IMR-90 (cell line): ENCODE measurements at regions not wholly inside any gene's neighbourhood (a gene's known extent, or its start where the extent isn't known, plus 50 kb on each side); places are given as distances from the start of the nearest gene placed in this dataset.

Source experiments
- ATAC-seq: fragments of 200-7000 bp; cut with Tn5 transposase; 2 replicates; pipeline ENCODE4 v1.9.1; 2020; ENCODE audit warnings: low read depth, mild to moderate bottlenecking, moderate library complexity
- BruUV-seq: library from RNA; stranded (reverse); fragments of 400-500 nt; replicated peaks from 2 replicates; lab custom pipeline; 2021; lab: Mats Ljungman, UMichigan
- CTCF ChIA-PET: fragments of 300-600 bp; formaldehyde crosslinking; extraction: SDS; loops from one replicate; lab custom pipeline; 2021; ENCODE audit warnings: antibody characterized with exemption; lab: Yijun Ruan, JAX
- POLR2A ChIA-PET: fragments of 300-600 bp; sonication (Branson Sonifier 250); formaldehyde crosslinking; loops from one replicate; lab custom pipeline; 2022; ENCODE audit warnings: antibody characterized with exemption; ENCODE audit not compliant: unreplicated experiment; lab: Charles Lee
- DNase-seq: peaks from one replicate; pipeline ENCODE4 v3.0.0; 2013
- H2AFZ ChIP-seq: replicated peaks from 2 replicates; pipeline ENCODE3; 2013; ENCODE audit warnings: low read length, mild to moderate bottlenecking; ENCODE audit not compliant: poor library complexity
- H2AK5ac ChIP-seq: 2 replicates; pipeline ENCODE4 v1.6.1; 2013; ENCODE audit warnings: low read depth, low read length, inconsistent platforms
- H2AK9ac ChIP-seq: replicated peaks from 2 replicates; pipeline ENCODE3; 2013; ENCODE audit warnings: mild to moderate bottlenecking, low read depth, low read length, moderate library complexity; ENCODE audit not compliant: poor library complexity
- H2BK120ac ChIP-seq: 2 replicates; pipeline ENCODE4 v1.6.1; 2013; ENCODE audit warnings: low read depth, low read length, inconsistent platforms
- H2BK15ac ChIP-seq: 3 replicates; pipeline ENCODE4 v1.6.1; 2013; ENCODE audit warnings: low read depth, low read length, inconsistent platforms
- H2BK20ac ChIP-seq: 2 replicates; pipeline ENCODE4 v1.6.1; 2013; ENCODE audit warnings: low read depth, mild to moderate bottlenecking, inconsistent platforms, low read length, moderate library complexity
- H2BK5ac ChIP-seq: 2 replicates; pipeline ENCODE4 v1.6.1; 2013; ENCODE audit warnings: mild to moderate bottlenecking, low read depth, low read length, inconsistent platforms; ENCODE audit not compliant: poor library complexity, severe bottlenecking
- H3K14ac ChIP-seq: replicated peaks from 2 replicates; pipeline ENCODE4 v1.6.1; 2013; ENCODE audit warnings: low read depth, low read length, inconsistent platforms
- H3K18ac ChIP-seq: 2 replicates; pipeline ENCODE4 v1.6.1; 2013; ENCODE audit warnings: low read depth, low read length, control low read depth
- H3K23ac ChIP-seq: 2 replicates; pipeline ENCODE4 v1.6.1; 2013; ENCODE audit warnings: low read depth, low read length, inconsistent platforms
- H3K27ac ChIP-seq: 2 replicates; pipeline ENCODE4 v1.5.1; 2013; ENCODE audit warnings: mild to moderate bottlenecking, control low read depth, low read length; ENCODE audit not compliant: insufficient read depth
- H3K27me3 ChIP-seq: 2 replicates; pipeline ENCODE4 v1.6.1; 2013; ENCODE audit warnings: low read length; ENCODE audit not compliant: control insufficient read depth, insufficient read depth
- H3K36me3 ChIP-seq: 2 replicates; pipeline ENCODE4 v1.6.1; 2013; ENCODE audit warnings: low read length, mixed read lengths; ENCODE audit not compliant: control insufficient read depth, insufficient read depth
- H3K4ac ChIP-seq: 2 replicates; pipeline ENCODE4 v1.6.1; 2013; ENCODE audit warnings: low read depth, low read length, inconsistent platforms
- H3K4me1 ChIP-seq: 2 replicates; pipeline ENCODE4 v1.6.1; 2013; ENCODE audit warnings: low read length, mixed read lengths; ENCODE audit not compliant: control insufficient read depth, insufficient read depth
- H3K4me2 ChIP-seq: 2 replicates; pipeline ENCODE4 v1.6.1; 2013; ENCODE audit warnings: low read depth, mild to moderate bottlenecking, control low read depth, low read length, moderate library complexity
- H3K4me3 ChIP-seq: 2 replicates; pipeline ENCODE4 v1.5.1; 2013; ENCODE audit warnings: low read depth, mild to moderate bottlenecking, control low read depth, low read length, moderate library complexity; ENCODE audit not compliant: insufficient read depth
- H3K56ac ChIP-seq: 2 replicates; pipeline ENCODE4 v1.6.1; 2013; ENCODE audit warnings: low read length, inconsistent platforms; ENCODE audit not compliant: insufficient read depth; ENCODE audit errors: extremely low read depth
- H3K79me1 ChIP-seq, 2 experiments: 2 replicates each; pipeline ENCODE4 v1.6.1; 2013; ENCODE audit warnings: low read length in 2 of 2, inconsistent platforms in 1 of 2, low read depth in 1 of 2
- H3K9ac ChIP-seq: 2 replicates; pipeline ENCODE4 v1.6.1; 2013; ENCODE audit warnings: low read depth, low read length, control low read depth
- H3K9me1 ChIP-seq: 2 replicates; pipeline ENCODE4 v1.6.1; 2013; ENCODE audit warnings: low read length, inconsistent platforms; ENCODE audit not compliant: insufficient read depth
- H3K9me3 ChIP-seq: 2 replicates; pipeline ENCODE4 v1.6.1; 2013; ENCODE audit warnings: low read length; ENCODE audit not compliant: control insufficient read depth, insufficient read depth
- H4K20me1 ChIP-seq: 2 replicates; pipeline ENCODE4 v1.6.1; 2013; ENCODE audit warnings: low read length, inconsistent platforms; ENCODE audit not compliant: insufficient read depth
- H4K5ac ChIP-seq: 2 replicates; pipeline ENCODE4 v1.6.1; 2013; ENCODE audit warnings: mild to moderate bottlenecking, low read depth, low read length, control low read depth
- H4K8ac ChIP-seq, 2 experiments: 2 replicates each; pipeline ENCODE4 v1.6.1; 2013; ENCODE audit warnings: low read depth in 2 of 2, low read length in 2 of 2, control low read depth in 1 of 2, inconsistent platforms in 1 of 2
- H4K91ac ChIP-seq: 2 replicates; pipeline ENCODE4 v1.6.1; 2013; ENCODE audit warnings: low read depth, low read length, inconsistent platforms; ENCODE audit not compliant: insufficient read depth
- POLR2A ChIP-seq: IDR thresholded peaks from 2 replicates; pipeline ENCODE4 v1.6.1; 2012; ENCODE audit warnings: mild to moderate bottlenecking, low read depth, low read length
- WGBS, 2 experiments: methylation state at CpG; one replicate each; pipeline versions ENCODE4 v1.1.5 to v1.1.7; 2013; ENCODE audit warnings: missing lambda C conversion rate in 2 of 2; ENCODE audit not compliant: insufficient read length in 1 of 2; ENCODE audit errors: extremely low coverage in 2 of 2; 5-methylcytosine and 5-hydroxymethylcytosine counted together
- dilution Hi-C: fragments of 300-500 bp; cut with HindIII; formaldehyde crosslinking; loops from one replicate; pipeline ENCODE4 v1.14.3; 2018; ENCODE audit warnings: low sequenced_read_pairs; ENCODE audit not compliant: unreplicated experiment
- in situ Hi-C: fragments of 300-500 bp; cut with MboI; formaldehyde crosslinking; loops from 3 replicates; pipeline ENCODE4 v1.14.3; 2019; ENCODE audit warnings: low sequenced_read_pairs, inconsistent platforms, mixed read lengths
- intact Hi-C: fragments of 100-400 bp; cut with micrococcal nuclease; formaldehyde crosslinking; loops from 2 replicates; pipeline ENCODE4 v1.10.0; 2022

DNA sequence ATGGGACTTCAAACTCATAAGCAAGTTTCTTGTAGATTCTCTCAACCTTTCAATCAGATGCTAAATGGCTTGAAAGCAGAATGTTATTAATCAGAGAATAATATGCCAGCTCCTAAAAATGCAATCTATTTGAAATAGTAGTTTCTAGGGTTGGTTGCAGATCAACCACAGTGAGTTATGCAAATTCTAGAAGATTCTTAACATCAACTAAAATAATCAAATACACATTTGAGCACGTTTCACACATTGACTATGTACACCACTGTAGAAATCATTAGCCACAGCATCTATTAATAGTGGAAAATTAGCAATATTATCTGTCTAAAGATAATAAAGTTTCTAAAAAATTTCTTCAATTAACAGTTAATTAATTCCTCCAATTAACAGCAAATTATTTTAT, 141.9 kb upstream of the GJE1 start:
- H3K18ac ChIP-seq = no peak overlapping the region
- no CpG with 5 or more reads among the region's 1 CpG for WGBS, 2 experiments
- DNase-seq (no peak), ATAC-seq (no peak)
- H2BK120ac ChIP-seq = no peak overlapping the region
- H3K14ac ChIP-seq = no peak overlapping the region
- H4K8ac ChIP-seq = no peak overlapping the region
- no peak overlapping the region for H3K23ac ChIP-seq
- H3K27ac ChIP-seq = no peak overlapping the region
- H3K36me3 ChIP-seq = no peaks in the 10 kb centered on the region
- H3K9ac ChIP-seq = no peak overlapping the region
- no TSS peak for BruUV-seq
- POLR2A ChIA-PET = no interaction called here
- no peak overlapping the region for H3K4ac ChIP-seq
- H4K20me1 ChIP-seq = no peaks in the 10 kb centered on the region
- no peak overlapping the region for H2BK20ac ChIP-seq
- peaks cover 2% of the 10 kb centered on the region; the same call in 1 of the 2 replicates for H3K9me1 ChIP-seq
- H3K4me1 ChIP-seq = peaks cover 2% of the 10 kb centered on the region; the same call in 1 of the 2 replicates
- peaks cover 5% of the 10 kb centered on the region; the same call in 1 of the 2 replicates for H3K9me3 ChIP-seq
- H3K27me3 ChIP-seq = no peaks in the 10 kb centered on the region
- no peak overlapping the region for H3K56ac ChIP-seq
- H4K5ac ChIP-seq = no peak overlapping the region
- no peak for TF ChIP-seq POLR2A
- no peak overlapping the region for H2AFZ ChIP-seq
- dilution Hi-C loops (no loop called here), in situ Hi-C loops (no loop called here), intact Hi-C loops (no loop called here)
- no peak overlapping the region for H2AK9ac ChIP-seq
- H4K91ac ChIP-seq = no peak overlapping the region
- H2BK5ac ChIP-seq = no peak overlapping the region
- peaks cover 0 to 3% of the 10 kb centered on the region in 2 experiments; a peak in 1 of 4 replicates for H3K79me1 ChIP-seq
- CTCF ChIA-PET = interaction anchor here (2.4 kb wide), 1 partner anchor 122 kb away, joined by 9 read pairs; no protein-coding TSS in a partner anchor
- H2AK5ac ChIP-seq = no peak overlapping the region
- no peak overlapping the region for H3K4me3 ChIP-seq
- no peak overlapping the region for H3K4me2 ChIP-seq
- no peak overlapping the region for H2BK15ac ChIP-seq
